GM11168 (cell line): ENCODE measurements at regions not wholly inside any gene's neighbourhood (a gene's known extent, or its start where the extent isn't known, plus 50 kb on each side); places are given as distances from the start of the nearest gene placed in this dataset.
"Not testable (repeated sequence)": the region's sequence is repeated elsewhere in the genome, so short reads cannot be mapped to it uniquely, and the experiment has no call there.

ENCODE experiments used
- in situ Hi-C: fragments of 300-500 bp; cut with MboI; formaldehyde crosslinking; loops from one replicate; pipeline ENCODE4 v1.12.0; 2022; ENCODE audit warnings: low sequenced_read_pairs; ENCODE audit not compliant: unreplicated experiment

GRCh38 chr16:15205939-15206338, 111.9 kb upstream of the RRN3 start:
- in situ Hi-C loops, result not testable (repeated sequence)

- in situ Hi-C loops, result not testable (repeated sequence)
Measured at GRCh38 chr16:15204571-15204970, 110.5 kb upstream of the RRN3 start.

- in situ Hi-C loops, result not testable (repeated sequence)
Measured at GRCh38 chr16:15192813-15193212, 98.7 kb upstream of the RRN3 start.

- in situ Hi-C loops, result not testable (repeated sequence)
Measured at GRCh38 chr16:15192197-15192596, 98.1 kb upstream of the RRN3 start.

- in situ Hi-C loops, result not testable (repeated sequence)
Measured at GRCh38 chr16:15189478-15189877, 95.4 kb upstream of the RRN3 start.
